ENCODE measurements at regions not wholly inside any gene's neighbourhood (a gene's known extent, or its start where the extent isn't known, plus 50 kb on each side); places are given as distances from the start of the nearest gene placed in this dataset.

DNA sequence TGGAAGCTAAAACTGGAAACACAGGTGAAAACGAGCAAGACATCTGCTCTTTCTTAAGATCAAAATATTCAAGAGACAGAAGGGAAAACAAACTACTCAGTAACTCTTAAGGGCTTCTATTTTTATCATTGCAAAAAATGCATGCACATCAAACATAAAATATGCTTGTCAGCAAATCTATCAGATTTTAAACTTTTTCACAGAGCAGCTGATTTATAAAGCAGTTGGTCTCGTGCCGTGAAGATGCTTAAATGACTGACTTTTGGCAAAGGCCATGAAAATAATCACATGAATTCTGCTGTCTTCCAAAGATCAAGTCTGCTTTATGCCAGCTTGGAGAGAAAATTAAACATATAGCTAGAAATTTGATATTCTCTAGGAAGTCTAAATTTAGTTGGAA is 482.1 kb upstream of the HS3ST1 start:
- Histone ChIP-seq H4K20me1 (ENCODE audit: insufficient read depth, low read length) (no peaks in the 10 kb centered on the region), H3K36me3 (replicated peaks in 1 of 2; ENCODE audit: control insufficient read depth in 1 of 2, insufficient read depth in 2 of 2, low read length in 2 of 2) (no peaks in the 10 kb centered on the region), H3K9me3 (replicated peaks in 1 of 2; ENCODE audit: control insufficient read depth in 1 of 2, insufficient read depth in 1 of 2, low read length in 2 of 2) (no peaks in the 10 kb centered on the region), H3K4me3 (replicated peaks in 1 of 3; ENCODE audit: low read depth in 2 of 3, low read length in 3 of 3) (no peak overlapping the region), H3K27ac (ENCODE audit: low read depth in 1 of 2, low read length in 2 of 2) (no peak overlapping the region), H3K4me1 (ENCODE audit: control insufficient read depth in 1 of 2, insufficient read depth in 2 of 2, low read length in 2 of 2) (no peaks in the 10 kb centered on the region), H3K27me3 (ENCODE audit: control insufficient read depth in 2 of 2, insufficient read depth in 2 of 2, low read length in 2 of 2) (no peaks in the 10 kb centered on the region), H3K4me2 (replicated peaks; ENCODE audit: extremely low read depth, low read length, poor library complexity, severe bottlenecking) (no peak overlapping the region), H2AFZ (ENCODE audit: insufficient read depth, low read depth, low read length, poor library complexity, severe bottlenecking) (no peak overlapping the region), H3K79me2 (ENCODE audit: insufficient read depth, low read length) (no peaks in the 10 kb centered on the region), H3K9ac (ENCODE audit: insufficient read depth, low read length, poor library complexity, severe bottlenecking) (no peak overlapping the region)
- H3K27me3 Mint-ChIP-seq (ENCODE audit: low read depth in 3 of 3), result peaks cover 0 to 3% (median 1%) of the 10 kb centered on the region in 3 donors
- no peaks in the 10 kb centered on the region for H3K36me3 Mint-ChIP-seq
- no CpG with 5 or more reads among the region's 3 CpGs for WGBS (ENCODE audit: insufficient coverage)
- no peak for DNase-seq
- no peaks in the 10 kb centered on the region for H3K4me1 Mint-ChIP-seq
- TF ChIP-seq, protein P1, sequence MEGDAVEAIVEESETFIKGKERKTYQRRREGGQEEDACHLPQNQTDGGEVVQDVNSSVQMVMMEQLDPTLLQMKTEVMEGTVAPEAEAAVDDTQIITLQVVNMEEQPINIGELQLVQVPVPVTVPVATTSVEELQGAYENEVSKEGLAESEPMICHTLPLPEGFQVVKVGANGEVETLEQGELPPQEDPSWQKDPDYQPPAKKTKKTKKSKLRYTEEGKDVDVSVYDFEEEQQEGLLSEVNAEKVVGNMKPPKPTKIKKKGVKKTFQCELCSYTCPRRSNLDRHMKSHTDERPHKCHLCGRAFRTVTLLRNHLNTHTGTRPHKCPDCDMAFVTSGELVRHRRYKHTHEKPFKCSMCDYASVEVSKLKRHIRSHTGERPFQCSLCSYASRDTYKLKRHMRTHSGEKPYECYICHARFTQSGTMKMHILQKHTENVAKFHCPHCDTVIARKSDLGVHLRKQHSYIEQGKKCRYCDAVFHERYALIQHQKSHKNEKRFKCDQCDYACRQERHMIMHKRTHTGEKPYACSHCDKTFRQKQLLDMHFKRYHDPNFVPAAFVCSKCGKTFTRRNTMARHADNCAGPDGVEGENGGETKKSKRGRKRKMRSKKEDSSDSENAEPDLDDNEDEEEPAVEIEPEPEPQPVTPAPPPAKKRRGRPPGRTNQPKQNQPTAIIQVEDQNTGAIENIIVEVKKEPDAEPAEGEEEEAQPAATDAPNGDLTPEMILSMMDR (IDR thresholded peaks at IDR 0.05), result no peak
- intact Hi-C loops (cut with micrococcal nuclease), result no loop called here
- H3K27ac Mint-ChIP-seq, result no peak overlapping the region
- peaks cover 0 to 5% (median 2%) of the 10 kb centered on the region in 7 donors for H3K9me3 Mint-ChIP-seq
- no peak overlapping the region for H3K4me3 Mint-ChIP-seq

DNA sequence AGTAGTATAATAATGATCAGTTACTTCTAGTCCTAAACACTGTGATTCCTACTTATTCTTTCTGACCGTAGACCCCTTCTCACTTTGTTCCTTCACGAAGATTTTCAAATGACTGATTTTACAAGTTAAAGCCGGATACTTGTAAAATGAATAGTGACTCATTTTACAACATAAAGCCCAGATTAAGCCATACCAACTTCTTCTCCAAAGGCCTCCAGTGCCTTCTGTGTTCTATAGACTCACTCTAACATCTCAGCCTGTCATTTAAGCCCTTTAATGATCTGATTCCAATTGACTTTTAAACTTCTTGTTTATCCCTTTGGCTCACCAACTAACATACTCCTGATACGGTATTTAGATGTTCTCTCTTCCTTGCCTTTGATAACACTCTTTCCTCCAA is 480.0 kb upstream of the HS3ST1 start:
- no peak for DNase-seq
- Histone ChIP-seq H3K27me3 (ENCODE audit: control insufficient read depth in 2 of 2, insufficient read depth in 2 of 2, low read length in 2 of 2) (no peaks in the 10 kb centered on the region), H3K4me1 (ENCODE audit: control insufficient read depth in 1 of 2, insufficient read depth in 2 of 2, low read length in 2 of 2) (no peaks in the 10 kb centered on the region), H2AFZ (ENCODE audit: insufficient read depth, low read depth, low read length, poor library complexity, severe bottlenecking) (no peak overlapping the region), H3K79me2 (ENCODE audit: insufficient read depth, low read length) (no peaks in the 10 kb centered on the region), H3K9me3 (replicated peaks in 1 of 2; ENCODE audit: control insufficient read depth in 1 of 2, insufficient read depth in 1 of 2, low read length in 2 of 2) (no peaks in the 10 kb centered on the region), H3K4me3 (replicated peaks in 1 of 3; ENCODE audit: low read depth in 2 of 3, low read length in 3 of 3) (no peak overlapping the region), H3K9ac (ENCODE audit: insufficient read depth, low read length, poor library complexity, severe bottlenecking) (no peak overlapping the region), H4K20me1 (ENCODE audit: insufficient read depth, low read length) (no peaks in the 10 kb centered on the region), H3K27ac (ENCODE audit: low read depth in 1 of 2, low read length in 2 of 2) (no peak overlapping the region), H3K36me3 (replicated peaks in 1 of 2; ENCODE audit: control insufficient read depth in 1 of 2, insufficient read depth in 2 of 2, low read length in 2 of 2) (no peaks in the 10 kb centered on the region), H3K4me2 (replicated peaks; ENCODE audit: extremely low read depth, low read length, poor library complexity, severe bottlenecking) (no peak overlapping the region)
- Mint-ChIP-seq H3K27ac (no peak overlapping the region), H3K36me3 (no peaks in the 10 kb centered on the region), H3K4me1 (peaks cover 3% of the 10 kb centered on the region), H3K9me3 (peaks cover 0 to 5% (median 3%) of the 10 kb centered on the region in 7 donors), H3K4me3 (no peak overlapping the region), H3K27me3 (ENCODE audit: low read depth in 3 of 3) (peaks cover 5 to 9% (median 6%) of the 10 kb centered on the region in 3 donors)
- WGBS (ENCODE audit: insufficient coverage), result 89% methylated on average over 3 of the region's 4 CpGs
- intact Hi-C loops (cut with micrococcal nuclease), result no loop called here
- TF ChIP-seq, protein P1 (IDR thresholded peaks at IDR 0.05), result no peak
